HG02970 (cell line): ENCODE measurements at regions not wholly inside any gene's neighbourhood (a gene's known extent, or its start where the extent isn't known, plus 50 kb on each side); places are given as distances from the start of the nearest gene placed in this dataset.

Experiments
- ATAC-seq: cut with Tn5 transposase; IDR thresholded peaks from one replicate; pipeline ENCODE4 v1.9.1; 2021; ENCODE audit warnings: mild to moderate bottlenecking, moderate library complexity, moderate number of reproducible peaks; ENCODE audit not compliant: unreplicated experiment, low FRiP score

- ATAC-seq, result no peak
These were observed 173.2 kb upstream of the SOX4 start for GRCh38 chr6:21420146-21420878.

GRCh38 chr6:21420926-21421325 lies 172.6 kb upstream of the SOX4 start:
- ATAC-seq, result no peak

DNA sequence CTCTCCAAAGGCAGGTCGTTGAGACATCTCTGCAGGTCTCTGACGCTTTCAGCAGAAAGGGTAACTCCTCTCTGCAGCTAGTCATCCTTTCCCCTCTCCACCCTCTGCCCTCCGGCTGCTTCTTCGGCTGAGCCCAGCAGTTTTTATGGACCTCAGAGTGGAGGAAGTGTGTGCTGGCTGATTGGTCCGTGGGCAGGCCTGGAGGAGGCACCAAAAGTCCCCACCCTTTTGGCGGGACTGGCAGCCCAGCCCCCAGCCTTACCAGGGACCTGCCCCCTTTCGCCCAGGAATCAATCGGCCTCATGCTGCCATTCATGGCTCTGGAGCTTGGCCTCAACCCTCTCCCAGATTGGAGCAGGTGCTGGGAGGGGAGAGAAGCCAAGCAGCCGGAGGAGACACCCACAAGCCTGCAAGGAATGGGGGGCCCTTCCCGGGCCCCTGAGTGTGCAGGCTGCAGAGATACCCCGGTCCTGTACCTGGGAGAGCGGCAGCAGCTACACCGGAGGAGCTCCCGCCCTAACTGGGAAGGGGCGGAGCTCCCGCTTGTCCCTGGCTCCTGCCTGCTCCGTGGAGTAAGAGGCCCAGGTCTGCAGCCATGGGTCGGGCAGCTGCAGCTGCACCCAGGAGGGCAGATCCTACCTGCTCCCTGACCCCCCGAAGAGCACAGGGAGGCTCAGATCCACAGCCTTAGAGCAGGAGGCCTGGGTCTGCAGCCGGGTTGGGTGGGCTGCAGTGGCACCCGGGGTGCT lies 170.3 kb upstream of the SOX4 start:
- ATAC-seq, result no peak

DNA sequence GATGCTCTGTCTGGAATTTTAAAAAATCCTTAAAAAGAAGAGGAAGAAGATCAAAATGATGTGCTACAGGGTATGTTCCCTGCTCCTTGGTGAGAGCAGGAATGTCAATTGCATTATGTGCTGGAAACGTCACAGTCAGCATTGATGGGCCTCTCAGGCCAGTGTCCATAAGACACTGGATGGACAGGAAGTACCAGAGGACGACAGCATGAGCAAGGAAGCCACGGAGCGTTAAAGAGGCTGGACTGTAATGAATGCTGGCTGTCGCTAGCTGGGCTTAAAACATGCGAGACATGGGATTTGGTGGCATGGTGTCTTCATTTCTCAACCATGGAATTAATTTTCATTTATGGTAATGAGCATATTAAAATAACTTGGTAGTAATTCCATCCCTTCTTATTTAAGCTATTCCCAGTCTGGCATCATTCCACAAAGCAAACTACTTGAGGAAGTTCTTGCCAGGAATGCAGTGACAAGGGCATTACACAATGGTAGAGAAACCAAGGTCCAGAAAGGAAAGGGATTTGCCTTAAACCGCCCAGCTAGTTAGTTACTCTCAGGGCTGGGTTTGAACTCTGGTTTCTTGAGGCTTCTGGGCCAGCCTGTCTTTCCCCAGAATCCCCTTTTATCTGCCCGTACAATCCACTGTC lies 166.6 kb upstream of the SOX4 start:
- no peak for ATAC-seq

DNA sequence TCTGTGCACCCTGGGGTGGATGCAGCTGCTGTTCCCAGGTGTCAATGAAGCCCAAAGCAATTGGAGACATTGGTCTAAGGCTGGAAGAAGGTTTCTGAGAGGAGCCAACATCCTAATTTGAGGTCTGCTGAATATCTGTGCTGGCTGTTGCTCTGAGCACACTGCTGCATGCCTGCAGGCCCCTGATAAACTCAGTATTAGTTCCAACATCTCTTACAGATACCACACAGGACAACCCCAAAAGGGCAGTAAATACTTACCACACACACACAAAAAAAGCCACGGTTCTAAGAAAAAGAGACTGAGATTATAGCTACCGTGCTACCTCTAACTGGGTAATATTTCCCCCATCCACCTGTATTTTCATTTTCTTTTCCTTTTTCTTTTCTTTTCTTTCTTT lies 164.3 kb upstream of the SOX4 start:
- no peak for ATAC-seq

DNA sequence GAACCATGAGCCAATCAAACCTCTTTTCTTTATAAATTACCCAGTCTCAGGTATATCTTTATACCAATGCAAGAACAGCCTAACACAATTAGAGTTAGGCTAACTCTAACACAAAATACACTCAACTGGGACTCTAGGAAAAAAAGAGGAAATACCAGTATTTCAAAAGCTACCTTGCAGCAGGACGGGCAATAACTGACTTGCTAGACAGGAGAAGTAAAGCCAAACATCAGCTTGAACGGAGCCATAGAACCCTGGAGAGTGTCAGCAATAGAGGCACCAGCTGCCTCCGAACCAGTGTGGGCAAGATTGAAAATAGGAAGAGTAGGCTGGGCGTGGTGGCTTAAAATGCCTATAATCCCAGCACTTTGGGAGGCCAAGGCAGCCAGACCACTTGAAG lies 162.0 kb upstream of the SOX4 start:
- ATAC-seq, result no peak

DNA sequence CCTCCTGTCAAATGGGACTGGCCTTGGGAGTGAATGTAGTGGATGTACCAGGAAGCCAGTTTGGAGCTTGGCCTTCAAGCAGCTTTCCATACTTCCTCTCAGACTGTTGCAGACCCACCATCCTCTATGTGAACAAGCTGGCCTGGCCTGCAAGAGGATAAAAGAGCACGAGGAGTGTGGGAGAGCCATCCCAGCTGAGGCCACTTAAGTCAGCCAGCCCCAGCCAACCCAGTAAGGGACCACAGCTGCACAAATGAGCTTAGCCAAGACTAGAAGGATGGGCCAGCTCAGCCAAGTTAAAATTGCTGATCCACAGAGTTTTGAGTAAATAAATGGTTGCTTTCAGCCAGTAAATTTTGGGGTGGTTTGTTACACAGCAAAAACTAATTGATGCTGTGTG lies 156.9 kb upstream of the SOX4 start:
- no peak for ATAC-seq

GRCh38 chr6:21437581-21437980 lies 156.0 kb upstream of the SOX4 start:
- ATAC-seq, result no peak

GRCh38 chr6:21438237-21438985 lies 155.1 kb upstream of the SOX4 start:
- ATAC-seq, result peak; percentile 99

- ATAC-seq, result peak; percentile 35
These were observed 154.6 kb upstream of the SOX4 start for GRCh38 chr6:21438986-21439352.

- no peak for ATAC-seq
These were observed 152.2 kb upstream of the SOX4 start for GRCh38 chr6:21441386-21441785.

DNA sequence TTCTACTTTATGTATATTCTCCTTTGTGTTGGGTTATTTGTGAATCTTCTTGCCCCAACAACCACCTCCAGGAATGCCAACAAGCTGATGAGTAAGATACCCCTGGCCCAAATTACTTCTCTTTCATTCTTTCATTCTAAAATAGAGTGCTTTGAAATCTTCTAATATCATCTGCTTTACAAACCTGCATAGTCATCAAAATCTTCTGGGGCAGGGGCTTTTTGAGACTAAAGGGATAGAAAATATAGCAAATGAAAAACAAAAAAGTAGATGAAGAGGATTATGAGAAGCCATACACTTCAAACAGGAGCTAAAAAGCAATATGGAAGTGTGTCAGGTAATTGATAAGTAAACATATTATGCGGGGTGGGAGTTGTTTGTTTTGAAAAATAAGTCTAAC lies 150.7 kb upstream of the SOX4 start:
- ATAC-seq, result no peak

GRCh38 chr6:21444711-21445260 lies 148.8 kb upstream of the SOX4 start:
- ATAC-seq, result no peak

GRCh38 chr6:21447987-21448386 lies 145.6 kb upstream of the SOX4 start:
- ATAC-seq, result no peak

- no peak for ATAC-seq
These were observed 145.0 kb upstream of the SOX4 start for GRCh38 chr6:21448485-21449109.

GRCh38 chr6:21450149-21450548 lies 143.4 kb upstream of the SOX4 start:
- no peak for ATAC-seq

- ATAC-seq, result no peak
These were observed 142.9 kb upstream of the SOX4 start for GRCh38 chr6:21450628-21451027.

DNA sequence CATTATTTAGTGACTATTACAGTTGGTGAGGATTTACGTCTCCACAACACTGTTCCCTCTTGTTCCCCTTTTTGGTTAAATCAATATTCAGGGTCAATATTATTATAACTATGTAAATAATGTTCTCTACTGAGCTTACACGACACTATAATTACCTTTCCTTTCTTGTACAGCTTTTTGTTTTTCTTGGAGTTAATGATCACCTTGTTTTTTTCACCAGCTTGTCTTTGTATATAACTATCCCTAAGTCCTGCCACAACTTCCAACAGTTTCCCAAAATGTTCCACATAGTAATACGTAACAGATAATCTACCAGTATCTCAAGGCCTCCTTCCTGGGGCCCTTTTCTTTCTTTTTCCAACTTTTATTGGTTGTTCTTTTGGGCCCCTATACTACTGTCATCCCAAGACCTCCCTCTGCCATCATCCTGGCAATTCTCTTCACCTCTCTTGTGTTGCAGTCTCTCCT lies 142.0 kb upstream of the SOX4 start:
- ATAC-seq, result no peak

- ATAC-seq, result no peak
These were observed 139.3 kb upstream of the SOX4 start for GRCh38 chr6:21454262-21454661.

- ATAC-seq, result no peak
These were observed 138.5 kb upstream of the SOX4 start for GRCh38 chr6:21455071-21455470.
